Thyroid gland (tissue), 4 donors: ENCODE measurements at regions not wholly inside any gene's neighbourhood (a gene's known extent, or its start where the extent isn't known, plus 50 kb on each side); places are given as distances from the start of the nearest gene placed in this dataset.

Experiments
- DNase-seq, 2 donors: peaks; one replicate each; pipeline ENCODE4 v3.0.0-alpha.2; 2019
- H3K27ac ChIP-seq, 3 donors: fragments of 200-600 bp; sonication (generic); 1 replicate in 2 of 3; 2 replicates in 1 of 3; pipeline ENCODE4 v1.5.1; 2016 to 2019; ENCODE audit warnings: mild to moderate bottlenecking in 1 of 3, moderate library complexity in 1 of 3
- H3K27me3 ChIP-seq: fragments of 200-600 bp; sonication (generic); one replicate; pipeline ENCODE4 v1.5.1; 2019
- H3K36me3 ChIP-seq, 2 donors: fragments of 200-600 bp; sonication (generic); one replicate each; pipeline ENCODE4 v1.5.1; 2016 to 2019
- H3K4me1 ChIP-seq, 2 donors: fragments of 200-600 bp; sonication (generic); one replicate each; pipeline ENCODE4 v1.5.1; 2017 to 2019
- H3K4me3 ChIP-seq, 3 donors: fragments of 200-600 bp; sonication (generic); replicated peaks in 1 of 3; 1 replicate in 2 of 3; 2 replicates in 1 of 3; pipeline ENCODE4 v1.5.1; 2016; ENCODE audit warnings: mild to moderate bottlenecking in 1 of 3
- H3K9me3 ChIP-seq: fragments of 200-600 bp; sonication (generic); one replicate; pipeline ENCODE4 v1.5.1; 2017
- CTCF ChIP-seq, 6 experiments: fragments of 200-600 bp in 3 of 6; fragments of 450-650 bp in 3 of 6; sonication (generic) in 3 of 6; IDR thresholded peaks; one replicate each; pipeline ENCODE4 v1.5.1; 2016 to 2019; ENCODE audit warnings: antibody characterized with exemption in 6 of 6, mild to moderate bottlenecking in 2 of 6, inconsistent platforms in 1 of 6, moderate library complexity in 1 of 6
- POLR2A ChIP-seq, 2 donors: fragments of 450-650 bp; IDR thresholded peaks; one replicate each; pipeline ENCODE4 v1.6.1; 2017; ENCODE audit warnings: antibody characterized with exemption in 2 of 2, mild to moderate bottlenecking in 2 of 2, moderate library complexity in 1 of 2
- WGBS, 2 donors: methylation state at CpG; one replicate each; pipeline ENCODE4 v1.1.5; 2017; 5-methylcytosine and 5-hydroxymethylcytosine counted together
- intact Hi-C: fragments of 100-400 bp; cut with DNase I; formaldehyde crosslinking; loops from one replicate; pipeline ENCODE4 v1.15.1; 2023

GRCh38 chr6:98041056-98041455, 758.0 kb upstream of the MMS22L start:
- Histone ChIP-seq H3K27me3 (peaks cover 3% of the 10 kb centered on the region), H3K27ac (no peak overlapping the region), H3K36me3 (no peaks in the 10 kb centered on the region), H3K9me3 (no peaks in the 10 kb centered on the region), H3K4me1 (no peaks in the 10 kb centered on the region), H3K4me3 (no peak overlapping the region)
- intact Hi-C loops: no loop called here
- TF ChIP-seq CTCF (IDR thresholded peaks at IDR 0.05) (no peak), POLR2A (IDR thresholded peaks at IDR 0.05) (no peak)
- DNase-seq: no peak

GRCh38 chr6:98041921-98042320, 758.9 kb upstream of the MMS22L start:
- intact Hi-C loops: no loop called here
- WGBS, 2 donors: 23 to 30% methylated on average over 5 of the region's 5 CpGs
- no peak for TF ChIP-seq POLR2A (IDR thresholded peaks at IDR 0.05)
- no peak for TF ChIP-seq CTCF (IDR thresholded peaks at IDR 0.05)
- no peak for DNase-seq
- Histone ChIP-seq H3K4me3 (no peak overlapping the region), H3K9me3 (no peaks in the 10 kb centered on the region), H3K27me3 (peaks cover 3% of the 10 kb centered on the region), H3K27ac (no peak overlapping the region), H3K36me3 (no peaks in the 10 kb centered on the region), H3K4me1 (no peaks in the 10 kb centered on the region)

DNA sequence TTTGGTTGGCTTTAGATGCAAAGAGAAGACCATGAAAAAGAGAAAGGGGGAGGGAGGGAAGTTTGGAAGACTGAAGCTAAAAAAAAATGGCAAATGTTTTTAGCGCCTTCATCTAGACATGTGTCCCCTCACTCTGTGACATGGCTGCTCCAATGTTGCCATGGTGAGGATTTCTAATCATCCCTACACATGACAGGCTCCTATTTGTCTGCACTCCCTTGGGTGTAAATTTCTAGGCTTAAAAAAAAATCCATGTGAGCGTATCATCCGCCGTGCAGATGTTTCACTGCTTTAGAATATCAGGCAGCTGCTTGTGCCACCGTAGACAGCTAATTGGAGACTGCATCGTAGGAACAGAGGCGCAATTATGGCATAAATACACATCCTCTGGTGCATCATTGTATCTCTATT, 761.1 kb upstream of the MMS22L start:
- Histone ChIP-seq H3K9me3 (no peaks in the 10 kb centered on the region), H3K27ac (no peak overlapping the region), H3K4me3 (no peak overlapping the region), H3K4me1 (no peaks in the 10 kb centered on the region), H3K36me3 (no peaks in the 10 kb centered on the region), H3K27me3 (peaks cover 3% of the 10 kb centered on the region)
- DNase-seq: no peak
- 82 to 85% methylated on average over 7 of the region's 7 CpGs for WGBS, 2 donors
- intact Hi-C loops: no loop called here
- TF ChIP-seq POLR2A (IDR thresholded peaks at IDR 0.05): no peak
- TF ChIP-seq CTCF (IDR thresholded peaks at IDR 0.05): no peak

DNA sequence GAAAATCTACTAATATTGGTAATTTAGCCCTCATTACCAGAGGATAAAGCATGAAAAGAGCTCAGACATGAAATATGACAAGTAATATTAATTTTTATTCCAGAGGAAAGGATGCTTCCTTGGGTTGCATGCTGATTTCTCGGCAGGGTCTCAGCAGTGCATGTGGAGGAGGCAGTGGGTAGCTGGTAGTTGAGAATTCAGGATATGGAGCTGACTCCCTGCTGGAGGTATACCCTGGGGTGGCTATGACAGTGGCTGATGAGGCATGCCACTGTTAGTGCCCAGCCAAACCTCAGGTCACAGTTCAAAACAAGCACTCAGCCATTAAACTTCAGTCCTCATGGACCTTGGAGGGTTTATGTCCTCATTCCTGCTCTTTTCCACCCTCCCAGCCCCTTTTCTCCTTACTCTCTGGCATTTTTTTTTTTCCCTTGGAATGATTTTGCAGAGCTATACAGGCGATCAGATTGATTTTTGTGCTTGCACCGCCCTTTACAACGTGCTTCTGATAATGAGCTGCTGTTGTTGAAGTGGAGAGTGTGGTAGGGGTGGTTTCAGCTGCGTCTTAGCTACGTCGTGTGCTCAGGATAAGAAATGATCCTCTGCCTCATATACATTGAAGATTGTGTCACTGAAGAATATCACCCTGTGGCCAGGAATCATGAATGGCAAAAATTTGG, 761.9 kb upstream of the MMS22L start:
- no peaks in the 10 kb centered on the region for H3K4me1 ChIP-seq
- intact Hi-C loops: no loop called here

More for the DNA sequence above, 761.9 kb upstream of the MMS22L start:
- no peak for DNase-seq
- WGBS, 2 donors: 32 to 38% methylated on average over 7 of the region's 7 CpGs
- no peak overlapping the region for H3K27ac ChIP-seq
- H3K4me3 ChIP-seq: no peak overlapping the region
- H3K27me3 ChIP-seq: peaks cover 3% of the 10 kb centered on the region
- no peaks in the 10 kb centered on the region for H3K36me3 ChIP-seq
- TF ChIP-seq POLR2A (IDR thresholded peaks at IDR 0.05) (no peak), CTCF (IDR thresholded peaks at IDR 0.05) (no peak)
- no peaks in the 10 kb centered on the region for H3K9me3 ChIP-seq
